BJ (cell line): ENCODE measurements at regions not wholly inside any gene's neighbourhood (a gene's known extent, or its start where the extent isn't known, plus 50 kb on each side); places are given as distances from the start of the nearest gene placed in this dataset.

ENCODE experiments used
- CTCF ChIA-PET: fragments of 350-600 bp; formaldehyde crosslinking; extraction: SDS; loops from one replicate; lab custom pipeline; 2021; ENCODE audit warnings: antibody characterized with exemption, inconsistent platforms; lab: Yijun Ruan, JAX
- POLR2A ChIA-PET: fragments of 300-600 bp; sonication (Branson Sonifier 250); formaldehyde crosslinking; extraction: SDS; loops from one replicate; lab custom pipeline; 2021; ENCODE audit warnings: antibody characterized with exemption; lab: Charles Lee
- DNase-seq: peaks from one replicate; pipeline ENCODE4 v3.0.0-alpha.2; 2011; ENCODE audit warnings: low read depth
- H3K27me3 ChIP-seq: 2 replicates; pipeline ENCODE4 v1.6.0; 2011; ENCODE audit warnings: low read length; ENCODE audit not compliant: control insufficient read depth, insufficient read depth
- H3K36me3 ChIP-seq: 2 replicates; pipeline ENCODE4 v1.5.1; 2011; ENCODE audit warnings: low read length; ENCODE audit not compliant: control insufficient read depth, insufficient read depth
- H3K4me3 ChIP-seq: 2 replicates; pipeline ENCODE4 v1.5.1; 2011; ENCODE audit warnings: low read depth, mild to moderate bottlenecking, control low read depth, low read length
- TF ChIP-seq, protein P1 (sequence below): IDR thresholded peaks from 2 replicates; pipeline ENCODE4 v1.5.1; 2011; ENCODE audit warnings: low read depth, mild to moderate bottlenecking, control low read depth, inconsistent platforms, low read length, moderate library complexity; ENCODE audit not compliant: insufficient read depth

DNA sequence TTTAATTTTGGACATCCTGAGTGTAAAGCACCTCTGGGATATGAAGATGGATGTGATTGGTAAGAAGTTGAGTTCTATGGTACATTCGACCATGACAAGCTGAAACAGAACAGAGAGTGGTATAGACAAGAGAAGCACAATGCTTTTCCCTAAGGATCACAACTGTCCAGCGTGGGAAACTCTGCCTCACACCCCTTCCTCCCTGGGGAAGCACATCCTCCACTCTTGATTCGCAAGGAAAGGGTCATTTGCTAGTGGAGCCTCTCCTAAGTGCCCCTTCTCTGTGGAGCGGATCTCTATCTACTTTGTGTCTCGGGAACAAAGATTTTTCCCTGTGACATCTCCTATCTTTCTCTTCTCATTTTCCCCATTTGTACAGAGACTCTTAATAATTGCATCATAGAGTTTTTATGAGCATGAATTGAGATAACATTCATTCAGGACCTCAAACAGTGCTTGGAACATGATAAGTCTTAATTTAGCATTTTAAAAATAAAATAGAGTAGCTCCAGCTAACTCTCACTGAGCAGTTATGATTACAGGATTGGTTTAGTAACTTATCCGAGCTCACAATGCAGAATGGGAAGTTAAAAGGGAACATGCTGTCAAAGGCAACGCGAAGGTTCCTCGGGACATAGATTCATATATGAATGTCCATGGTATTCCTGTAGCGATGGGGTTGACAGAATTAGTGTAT lies 775.2 kb downstream of the C6orf118 start:
- TF ChIP-seq, protein P1, sequence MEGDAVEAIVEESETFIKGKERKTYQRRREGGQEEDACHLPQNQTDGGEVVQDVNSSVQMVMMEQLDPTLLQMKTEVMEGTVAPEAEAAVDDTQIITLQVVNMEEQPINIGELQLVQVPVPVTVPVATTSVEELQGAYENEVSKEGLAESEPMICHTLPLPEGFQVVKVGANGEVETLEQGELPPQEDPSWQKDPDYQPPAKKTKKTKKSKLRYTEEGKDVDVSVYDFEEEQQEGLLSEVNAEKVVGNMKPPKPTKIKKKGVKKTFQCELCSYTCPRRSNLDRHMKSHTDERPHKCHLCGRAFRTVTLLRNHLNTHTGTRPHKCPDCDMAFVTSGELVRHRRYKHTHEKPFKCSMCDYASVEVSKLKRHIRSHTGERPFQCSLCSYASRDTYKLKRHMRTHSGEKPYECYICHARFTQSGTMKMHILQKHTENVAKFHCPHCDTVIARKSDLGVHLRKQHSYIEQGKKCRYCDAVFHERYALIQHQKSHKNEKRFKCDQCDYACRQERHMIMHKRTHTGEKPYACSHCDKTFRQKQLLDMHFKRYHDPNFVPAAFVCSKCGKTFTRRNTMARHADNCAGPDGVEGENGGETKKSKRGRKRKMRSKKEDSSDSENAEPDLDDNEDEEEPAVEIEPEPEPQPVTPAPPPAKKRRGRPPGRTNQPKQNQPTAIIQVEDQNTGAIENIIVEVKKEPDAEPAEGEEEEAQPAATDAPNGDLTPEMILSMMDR = no peak

DNA sequence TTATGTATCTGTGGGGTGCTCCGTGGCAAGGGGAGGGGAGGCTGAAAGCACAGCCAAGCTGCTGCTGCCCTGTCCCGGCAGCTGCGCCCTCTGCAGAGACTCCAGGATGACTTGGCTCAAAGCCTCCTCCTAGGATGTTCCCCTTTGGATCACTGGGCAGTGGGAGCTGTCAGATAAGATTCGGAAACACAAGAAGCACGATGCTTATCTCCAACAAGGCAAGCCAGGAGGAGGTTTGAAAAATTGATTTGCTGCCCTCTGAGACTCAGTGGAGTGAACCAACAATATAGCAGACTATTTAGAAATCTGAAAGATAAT lies 776.4 kb downstream of the C6orf118 start:
- ChIA-PET POLR2A (no interaction called here), CTCF (no interaction called here)
- no peaks in the 10 kb centered on the region for H3K27me3 ChIP-seq
- TF ChIP-seq, protein P1 = no peak
- no peak overlapping the region for H3K4me3 ChIP-seq
- no peaks in the 10 kb centered on the region for H3K36me3 ChIP-seq
- DNase-seq = no peak

More for the DNA sequence above, 775.2 kb downstream of the C6orf118 start:
- Histone ChIP-seq H3K36me3 (no peaks in the 10 kb centered on the region), H3K4me3 (no peak overlapping the region), H3K27me3 (no peaks in the 10 kb centered on the region)
- ChIA-PET CTCF (no interaction called here), POLR2A (no interaction called here)
- no peak for DNase-seq

DNA sequence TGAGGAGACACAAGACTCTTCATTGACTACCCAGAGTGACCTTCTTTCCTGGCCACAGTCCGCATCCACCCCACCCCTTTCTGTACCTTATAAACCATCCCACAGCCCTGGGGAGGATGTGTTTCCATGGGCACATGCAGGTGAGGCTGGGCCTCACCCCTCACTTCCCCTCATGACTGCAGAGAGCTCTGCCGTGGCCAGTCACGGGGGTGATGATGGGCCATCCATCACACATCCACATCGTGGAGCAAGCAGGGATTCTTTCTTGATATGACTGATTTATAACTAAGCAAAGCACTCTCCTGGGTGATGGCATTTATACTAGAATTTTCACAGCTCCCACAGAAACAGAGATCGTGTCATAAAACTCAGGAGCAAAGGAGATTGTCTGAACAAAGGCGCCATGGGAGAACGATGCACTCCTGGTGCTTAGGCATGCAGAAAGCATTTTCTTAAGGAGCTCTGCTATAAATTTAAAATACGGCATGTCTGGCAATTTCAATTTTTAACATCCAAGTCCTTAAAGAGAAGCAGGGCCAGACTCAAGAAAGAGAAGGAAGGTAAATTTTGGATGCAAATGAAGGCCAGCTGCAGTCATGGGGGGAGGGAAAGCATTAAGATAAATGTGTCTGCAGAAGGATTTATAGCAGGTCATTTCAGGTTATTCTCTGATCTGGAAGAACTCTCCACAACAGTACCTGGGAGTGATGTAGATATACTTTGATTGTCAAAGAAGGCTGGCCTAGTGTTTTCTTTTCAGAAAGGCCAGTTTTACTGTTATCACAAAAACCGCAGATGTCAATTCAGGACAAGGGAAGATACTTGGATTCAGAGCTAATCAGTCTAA lies 777.0 kb downstream of the C6orf118 start:
- POLR2A ChIA-PET = no interaction called here
- TF ChIP-seq, protein P1 = no peak
- no peaks in the 10 kb centered on the region for H3K36me3 ChIP-seq
- CTCF ChIA-PET = interaction anchor here (0.6 kb wide), 1 partner anchor 1810 kb away, joined by 3 read pairs; no protein-coding TSS in a partner anchor
- no peak overlapping the region for H3K4me3 ChIP-seq
- no peaks in the 10 kb centered on the region for H3K27me3 ChIP-seq
- DNase-seq = no peak

DNA sequence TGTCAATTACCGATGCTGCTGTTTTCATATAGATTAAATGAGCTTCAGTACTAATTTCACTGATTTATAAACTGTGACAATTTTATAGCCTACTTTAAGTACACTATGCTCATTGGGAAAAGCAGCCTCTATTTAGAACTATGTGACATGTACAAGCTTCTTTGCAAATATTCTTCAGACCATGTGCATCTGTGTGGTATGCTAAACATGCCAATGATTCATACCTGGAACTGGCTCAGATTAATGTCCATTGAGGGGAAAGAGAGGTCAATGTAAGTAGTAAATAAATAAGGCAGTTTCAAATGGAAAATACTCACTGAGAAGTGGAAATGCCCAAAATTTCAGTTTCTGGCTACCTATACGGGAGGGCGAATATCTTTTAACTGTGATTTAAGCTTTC lies 777.7 kb downstream of the C6orf118 start:
- H3K36me3 ChIP-seq = no peaks in the 10 kb centered on the region
- TF ChIP-seq, protein P1 = no peak
- no peaks in the 10 kb centered on the region for H3K27me3 ChIP-seq
- DNase-seq = no peak
- POLR2A ChIA-PET = no interaction called here
- H3K4me3 ChIP-seq = no peak overlapping the region
- CTCF ChIA-PET = no interaction called here

DNA sequence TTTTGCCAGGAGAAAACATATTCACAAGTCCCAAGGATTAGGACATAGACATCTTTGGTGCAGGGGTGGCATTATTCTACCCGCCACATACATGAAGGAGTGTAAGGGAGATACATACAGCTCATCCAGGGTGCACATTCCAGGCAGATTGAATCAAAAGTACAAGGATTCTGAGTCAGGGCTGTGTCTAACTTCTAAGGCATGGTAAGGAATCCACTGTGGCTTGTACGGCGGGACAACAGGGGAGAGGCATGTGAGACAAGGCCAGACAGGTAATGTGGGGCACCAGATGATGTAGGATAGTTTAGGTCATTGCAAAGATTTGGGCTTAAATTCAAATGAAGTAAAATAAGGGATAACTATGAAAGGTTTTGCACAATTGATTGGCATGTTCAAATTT lies 780.9 kb downstream of the C6orf118 start:
- DNase-seq = no peak
- POLR2A ChIA-PET = no interaction called here
- Histone ChIP-seq H3K36me3 (no peaks in the 10 kb centered on the region), H3K27me3 (no peaks in the 10 kb centered on the region), H3K4me3 (no peak overlapping the region)
- CTCF ChIA-PET = no interaction called here
- TF ChIP-seq, protein P1 = no peak
